HG03442 (cell line): ENCODE measurements at regions not wholly inside any gene's neighbourhood (a gene's known extent, or its start where the extent isn't known, plus 50 kb on each side); places are given as distances from the start of the nearest gene placed in this dataset.
"Not testable (repeated sequence)": the region's sequence is repeated elsewhere in the genome, so short reads cannot be mapped to it uniquely, and the experiment has no call there.

Source experiments
- ATAC-seq: cut with Tn5 transposase; IDR thresholded peaks from one replicate; pipeline ENCODE4 v1.9.1; 2021; ENCODE audit warnings: mild to moderate bottlenecking, moderate library complexity; ENCODE audit not compliant: unreplicated experiment

GRCh38 chr7:142539901-142540300, 209.4 kb upstream of the PRSS1 start:
- no peak for ATAC-seq

GRCh38 chr7:142537760-142538159, 211.5 kb upstream of the PRSS1 start:
- ATAC-seq, result no peak

- ATAC-seq, result peak; percentile 93
Measured at GRCh38 chr7:142535123-142535779, 214.0 kb upstream of the PRSS1 start.

- ATAC-seq, result no peak
Measured at GRCh38 chr7:142534726-142535122, 214.5 kb upstream of the PRSS1 start.

- ATAC-seq, result no peak
Measured at GRCh38 chr7:142533920-142534319, 215.4 kb upstream of the PRSS1 start.

GRCh38 chr7:142529591-142529990, 219.7 kb upstream of the PRSS1 start:
- no peak for ATAC-seq

GRCh38 chr7:142528608-142529408, 220.5 kb upstream of the PRSS1 start:
- ATAC-seq, result no peak

GRCh38 chr7:142523821-142524460, 225.3 kb upstream of the PRSS1 start:
- no peak for ATAC-seq

GRCh38 chr7:142522735-142523134, 226.5 kb upstream of the PRSS1 start:
- ATAC-seq, result no peak

GRCh38 chr7:142520885-142521284, 228.4 kb upstream of the PRSS1 start:
- ATAC-seq, result not testable (repeated sequence)

- not testable (repeated sequence) for ATAC-seq
Measured at GRCh38 chr7:142520455-142520854, 228.8 kb upstream of the PRSS1 start.

GRCh38 chr7:142519079-142520078, 229.9 kb upstream of the PRSS1 start:
- no peak for ATAC-seq

GRCh38 chr7:142516038-142516501, 233.2 kb upstream of the PRSS1 start:
- ATAC-seq, result peak; percentile 96

GRCh38 chr7:142514716-142515115, 234.6 kb upstream of the PRSS1 start:
- ATAC-seq, result not testable (repeated sequence)

- ATAC-seq, result no peak
Measured at GRCh38 chr7:142513178-142513955, 235.9 kb upstream of the PRSS1 start.

GRCh38 chr7:142511801-142512200, 237.5 kb upstream of the PRSS1 start:
- no peak for ATAC-seq

- no peak for ATAC-seq
Measured at GRCh38 chr7:142511374-142511773, 237.9 kb upstream of the PRSS1 start.

GRCh38 chr7:142509235-142509634, 240.0 kb upstream of the PRSS1 start:
- not testable (repeated sequence) for ATAC-seq

- ATAC-seq, result no peak
Measured at GRCh38 chr7:142508251-142508650, 241.0 kb upstream of the PRSS1 start.

GRCh38 chr7:142507799-142508198, 241.5 kb upstream of the PRSS1 start:
- ATAC-seq, result no peak
